ENCODE measurements at regions not wholly inside any gene's neighbourhood (a gene's known extent, or its start where the extent isn't known, plus 50 kb on each side); places are given as distances from the start of the nearest gene placed in this dataset.

- TF ChIP-seq HOXA7 (CRISPR knock-in tag; IDR thresholded peaks at IDR 0.05), result no peak
- no peak for TF ChIP-seq MYC (IDR thresholded peaks at IDR 0.05; ENCODE audit: borderline replicate concordance, low read length)
- TF ChIP-seq PBX3 (IDR thresholded peaks at IDR 0.05), result no peak
- no peak for TF ChIP-seq CTCF (IDR thresholded peaks at IDR 0.05)
- TF ChIP-seq MAX (IDR thresholded peaks at IDR 0.05), result no peak
- no peak for TF ChIP-seq EP300 (IDR thresholded peaks at IDR 0.05)
- no peak for TF ChIP-seq SMC3 (IDR thresholded peaks at IDR 0.05)
- TF ChIP-seq EHF (CRISPR knock-in tag; IDR thresholded peaks at IDR 0.05), result no peak
- TF ChIP-seq JUN (IDR thresholded peaks at IDR 0.05), result no peak
- no peak for TF ChIP-seq ESRRA (IDR thresholded peaks at IDR 0.05; ENCODE audit: borderline replicate concordance, low read length)
- TF ChIP-seq KDM5A (IDR thresholded peaks at IDR 0.05), result no peak
- no peak for TF ChIP-seq POLR2A (IDR thresholded peaks at IDR 0.05; ENCODE audit: low read length)
- no peak for TF ChIP-seq RCOR1 (IDR thresholded peaks at IDR 0.05; ENCODE audit: low read depth, low read length)
- no peak for TF ChIP-seq CHD4 (IDR thresholded peaks at IDR 0.05; ENCODE audit: borderline replicate concordance)
Observed at GRCh38 chr6:115456848-115457247, 603.8 kb downstream of the FRK start.
